Endothelial cell of umbilical vein (primary cell): ENCODE measurements at regions not wholly inside any gene's neighbourhood (a gene's known extent, or its start where the extent isn't known, plus 50 kb on each side); places are given as distances from the start of the nearest gene placed in this dataset.

Experiments
- BruUV-seq: library from RNA; stranded (reverse); fragments of 400-500 nt; replicated peaks from 2 replicates; lab custom pipeline; 2021; lab: Mats Ljungman, UMichigan
- CTCF ChIA-PET: fragments of 300-600, 350-600 bp; sonication (Branson Sonifier 250); formaldehyde crosslinking; loops from one replicate; lab custom pipeline; 2021; ENCODE audit warnings: antibody characterized with exemption, inconsistent platforms; lab: Charles Lee
- POLR2A ChIA-PET: fragments of 300-600, 350-600 bp; sonication (Branson Sonifier 250); formaldehyde crosslinking; loops from one replicate; lab custom pipeline; 2021; ENCODE audit warnings: antibody characterized with exemption, inconsistent platforms; lab: Charles Lee
- DNase-seq: peaks from one replicate; pipeline ENCODE4 v3.0.0-alpha.2; 2011; ENCODE audit warnings: low read depth, low spot score
- FAIRE-seq: peaks from 2 replicates; lab custom pipeline; 2011; peaks lifted over from hg19 to GRCh38; lab: Jason Lieb, UNC
- H2AFZ ChIP-seq: 2 replicates; pipeline ENCODE4 v1.6.0; 2012; ENCODE audit warnings: low read depth, low read length, control low read depth, inconsistent platforms
- H3K27ac ChIP-seq: 2 replicates; pipeline ENCODE4 v1.5.1; 2011; ENCODE audit warnings: low read depth, mild to moderate bottlenecking, control low read depth, low read length, moderate library complexity; ENCODE audit not compliant: insufficient read depth
- H3K27me3 ChIP-seq, 2 experiments: 2 replicates each; pipeline versions ENCODE4 v1.6.0 to v1.6.1; 2011; ENCODE audit warnings: low read length in 2 of 2, mixed read lengths in 1 of 2; ENCODE audit not compliant: control insufficient read depth in 2 of 2, insufficient read depth in 2 of 2
- H3K36me3 ChIP-seq, 2 experiments: 2 replicates in 1 of 2; 3 replicates in 1 of 2; pipeline ENCODE4 v1.5.1; 2011; ENCODE audit warnings: low read length in 2 of 2, mild to moderate bottlenecking in 1 of 2, moderate library complexity in 1 of 2; ENCODE audit not compliant: control insufficient read depth in 2 of 2, insufficient read depth in 2 of 2; ENCODE audit errors: extremely low read depth in 1 of 2
- H3K4me1 ChIP-seq: 3 replicates; pipeline ENCODE4 v1.5.1; 2011; ENCODE audit warnings: mild to moderate bottlenecking, low read length; ENCODE audit not compliant: control insufficient read depth, insufficient read depth; ENCODE audit errors: extremely low read depth
- H3K4me2 ChIP-seq: 2 replicates; pipeline ENCODE4 v1.6.1; 2011; ENCODE audit warnings: low read length, control low read depth, mixed read lengths; ENCODE audit not compliant: insufficient read depth
- H3K4me3 ChIP-seq, 3 experiments: fragments of 200-600 bp in 1 of 3; sonication (generic), shearing (Covaris generic) in 1 of 3; replicated peaks in 1 of 3; 2 replicates each; pipeline ENCODE4 v1.5.1; 2011 to 2016; ENCODE audit warnings: control low read depth in 3 of 3, low read length in 3 of 3, mild to moderate bottlenecking in 2 of 3, inconsistent platforms in 1 of 3, low read depth in 1 of 3, moderate library complexity in 1 of 3; ENCODE audit not compliant: insufficient read depth in 1 of 3
- H3K79me2 ChIP-seq: 2 replicates; pipeline ENCODE4 v1.6.0; 2012; ENCODE audit warnings: low read length, inconsistent platforms; ENCODE audit not compliant: control insufficient read depth, insufficient read depth
- H3K9ac ChIP-seq: replicated peaks from 2 replicates; pipeline ENCODE3; 2011; ENCODE audit warnings: low read length, control low read depth; ENCODE audit not compliant: insufficient read depth; ENCODE audit errors: extremely low read depth
- H3K9me1 ChIP-seq: replicated peaks from 3 replicates; pipeline ENCODE4 v1.6.0; 2011; ENCODE audit warnings: mild to moderate bottlenecking, low read length; ENCODE audit not compliant: control insufficient read depth, insufficient read depth; ENCODE audit errors: extremely low read depth
- H3K9me3 ChIP-seq: replicated peaks from 2 replicates; pipeline ENCODE4 v1.5.1; 2012; ENCODE audit warnings: low read length, inconsistent platforms; ENCODE audit not compliant: control insufficient read depth, insufficient read depth
- H4K20me1 ChIP-seq: replicated peaks from 2 replicates; pipeline ENCODE3; 2011; ENCODE audit warnings: mild to moderate bottlenecking, low read length; ENCODE audit not compliant: control insufficient read depth, insufficient read depth; ENCODE audit errors: extremely low read depth
- EZH2 ChIP-seq: IDR thresholded peaks from 2 replicates; pipeline ENCODE4 v1.6.1; 2012; ENCODE audit warnings: borderline replicate concordance, low read depth, mild to moderate bottlenecking, moderate library complexity, low read length, inconsistent platforms; ENCODE audit not compliant: severe bottlenecking
- FOS ChIP-seq: IDR thresholded peaks from 2 replicates; pipeline ENCODE4 v1.6.1; 2011; ENCODE audit warnings: mild to moderate bottlenecking, low read length, moderate library complexity, borderline replicate concordance; ENCODE audit not compliant: insufficient read depth
- GATA2 ChIP-seq: IDR thresholded peaks from 2 replicates; pipeline ENCODE4 v1.7.0; 2011; ENCODE audit warnings: low read depth, mild to moderate bottlenecking, moderate library complexity, mixed read lengths, low read length; ENCODE audit not compliant: insufficient read length, insufficient read depth
- JUN ChIP-seq: IDR thresholded peaks from 2 replicates; pipeline ENCODE4 v1.6.1; 2011; ENCODE audit warnings: borderline replicate concordance, low read depth; ENCODE audit not compliant: insufficient read length, insufficient read depth
- MAX ChIP-seq: IDR thresholded peaks from 2 replicates; pipeline ENCODE4 v1.6.1; 2011; ENCODE audit not compliant: insufficient read depth, insufficient read length
- MYC ChIP-seq: IDR thresholded peaks from one replicate; pipeline ENCODE4 v1.6.1; 2011; ENCODE audit warnings: mild to moderate bottlenecking, low read depth, low read length
- POLR2A ChIP-seq: IDR thresholded peaks from 2 replicates; pipeline ENCODE4 v1.6.1; 2012; ENCODE audit warnings: low read depth, mild to moderate bottlenecking, control low read depth, low read length
- POLR2AphosphoS5 ChIP-seq: IDR thresholded peaks from 2 replicates; pipeline ENCODE4 v1.6.1; 2012; ENCODE audit warnings: low read depth, mild to moderate bottlenecking, control low read depth, low read length, moderate library complexity; ENCODE audit not compliant: insufficient read depth
- dilution Hi-C: fragments of 300-500 bp; cut with MboI; formaldehyde crosslinking; loops from one replicate; pipeline ENCODE4 v1.15.0; 2019; ENCODE audit warnings: low sequenced_read_pairs; ENCODE audit not compliant: extremely low pct_ligation_motif_present
- intact Hi-C: fragments of 100-400 bp; cut with micrococcal nuclease; formaldehyde crosslinking; loops from one replicate; pipeline ENCODE4 v1.10.0; 2022
- TF ChIP-seq, protein P1 (sequence below), 2 donors: IDR thresholded peaks; 1 replicate in 1 of 2; 2 replicates in 1 of 2; pipeline ENCODE4 v1.5.1; 2011; ENCODE audit warnings: low read length in 2 of 2, mild to moderate bottlenecking in 2 of 2, moderate library complexity in 2 of 2, control low read depth in 1 of 2, inconsistent platforms in 1 of 2, low read depth in 1 of 2; ENCODE audit not compliant: insufficient read depth in 1 of 2; ENCODE audit errors: extremely low read depth in 1 of 2

DNA sequence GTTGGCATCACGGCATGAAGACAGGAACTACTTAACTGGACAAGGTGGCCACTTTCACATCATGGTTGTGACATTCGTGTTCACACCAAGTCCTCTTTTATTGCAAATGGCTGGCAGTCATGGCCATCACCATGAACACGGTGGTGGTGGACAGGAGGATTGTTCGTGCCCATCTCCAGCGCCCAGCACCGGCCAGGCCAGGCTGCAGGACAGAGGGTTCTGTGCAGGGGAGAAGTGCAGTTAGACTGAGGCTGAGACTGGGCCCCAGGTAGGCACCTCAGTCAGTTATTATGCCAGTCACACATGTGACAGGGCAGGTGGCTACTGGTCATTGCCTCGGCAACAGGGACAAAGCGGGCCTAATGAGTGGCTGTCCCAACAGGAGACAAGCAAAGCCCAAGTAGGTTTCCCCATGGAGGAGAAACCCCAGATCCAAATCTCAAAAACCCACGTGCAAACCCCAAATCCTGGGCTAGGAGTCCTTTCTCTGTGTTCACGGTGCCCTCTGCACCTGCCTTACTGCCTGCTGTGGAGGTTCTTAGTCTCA lies 468.1 kb upstream of the MYT1L start:
- Histone ChIP-seq H3K27me3 (no peaks in the 10 kb centered on the region), H3K4me2 (no peak overlapping the region), H3K9ac (no peak overlapping the region), H3K79me2 (no peaks in the 10 kb centered on the region), H3K9me3 (peaks cover 4% of the 10 kb centered on the region), H2AFZ (no peak overlapping the region), H3K27ac (no peak overlapping the region), H3K4me1 (no peaks in the 10 kb centered on the region), H3K36me3 (no peaks in the 10 kb centered on the region), H4K20me1 (no peaks in the 10 kb centered on the region), H3K4me3 (no peak overlapping the region), H3K9me1 (no peaks in the 10 kb centered on the region)
- DNase-seq, result no peak
- POLR2A ChIA-PET, result no interaction called here
- dilution Hi-C loops (no loop called here), intact Hi-C loops (no loop called here)
- no peak for FAIRE-seq
- CTCF ChIA-PET, result no interaction called here
- no TSS peak for BruUV-seq
- TF ChIP-seq, protein P1, sequence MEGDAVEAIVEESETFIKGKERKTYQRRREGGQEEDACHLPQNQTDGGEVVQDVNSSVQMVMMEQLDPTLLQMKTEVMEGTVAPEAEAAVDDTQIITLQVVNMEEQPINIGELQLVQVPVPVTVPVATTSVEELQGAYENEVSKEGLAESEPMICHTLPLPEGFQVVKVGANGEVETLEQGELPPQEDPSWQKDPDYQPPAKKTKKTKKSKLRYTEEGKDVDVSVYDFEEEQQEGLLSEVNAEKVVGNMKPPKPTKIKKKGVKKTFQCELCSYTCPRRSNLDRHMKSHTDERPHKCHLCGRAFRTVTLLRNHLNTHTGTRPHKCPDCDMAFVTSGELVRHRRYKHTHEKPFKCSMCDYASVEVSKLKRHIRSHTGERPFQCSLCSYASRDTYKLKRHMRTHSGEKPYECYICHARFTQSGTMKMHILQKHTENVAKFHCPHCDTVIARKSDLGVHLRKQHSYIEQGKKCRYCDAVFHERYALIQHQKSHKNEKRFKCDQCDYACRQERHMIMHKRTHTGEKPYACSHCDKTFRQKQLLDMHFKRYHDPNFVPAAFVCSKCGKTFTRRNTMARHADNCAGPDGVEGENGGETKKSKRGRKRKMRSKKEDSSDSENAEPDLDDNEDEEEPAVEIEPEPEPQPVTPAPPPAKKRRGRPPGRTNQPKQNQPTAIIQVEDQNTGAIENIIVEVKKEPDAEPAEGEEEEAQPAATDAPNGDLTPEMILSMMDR (IDR thresholded peaks at IDR 0.05; ENCODE audit: extremely low read depth in 1 of 2, insufficient read depth in 1 of 2, low read depth in 1 of 2, low read length in 2 of 2), result no peak
- TF ChIP-seq POLR2A, result no peak
- no peak for TF ChIP-seq JUN
- no peak for TF ChIP-seq GATA2
- TF ChIP-seq MAX, result no peak
- TF ChIP-seq EZH2, result no peak
- no peak for TF ChIP-seq MYC
- TF ChIP-seq POLR2AphosphoS5, result no peak
- TF ChIP-seq FOS, result no peak
